ENCODE measurements at regions not wholly inside any gene's neighbourhood (a gene's known extent, or its start where the extent isn't known, plus 50 kb on each side); places are given as distances from the start of the nearest gene placed in this dataset.

- DNase-seq, result no peak
Observed at GRCh38 chr1:60413091-60413490, 339.5 kb upstream of the C1orf87 start.

- DNase-seq, result no peak
Observed at GRCh38 chr1:60411591-60411990, 338.0 kb upstream of the C1orf87 start.

DNA sequence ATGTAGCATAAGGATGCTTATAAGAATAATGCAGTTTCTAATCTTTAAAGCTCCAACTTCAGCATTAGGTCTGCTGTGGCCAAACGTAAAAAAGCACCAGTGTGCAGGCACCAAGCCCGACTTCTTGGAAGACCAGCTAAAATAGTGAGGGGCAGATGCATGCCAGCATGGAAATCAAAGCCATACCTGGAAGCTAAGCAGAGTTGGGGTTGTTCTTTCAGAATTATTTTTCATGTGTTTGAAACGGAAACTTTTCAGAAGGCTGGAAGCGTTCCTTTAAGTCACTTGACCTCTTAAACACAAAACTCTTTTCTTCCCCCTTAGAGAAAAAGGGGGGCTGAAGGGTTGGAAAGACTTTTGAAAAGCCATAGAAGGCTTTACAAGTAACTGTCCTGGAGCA is 329.2 kb upstream of the C1orf87 start:
- DNase-seq, result no peak

GRCh38 chr1:60402216-60402615 is 328.6 kb upstream of the C1orf87 start:
- no peak for DNase-seq

DNA sequence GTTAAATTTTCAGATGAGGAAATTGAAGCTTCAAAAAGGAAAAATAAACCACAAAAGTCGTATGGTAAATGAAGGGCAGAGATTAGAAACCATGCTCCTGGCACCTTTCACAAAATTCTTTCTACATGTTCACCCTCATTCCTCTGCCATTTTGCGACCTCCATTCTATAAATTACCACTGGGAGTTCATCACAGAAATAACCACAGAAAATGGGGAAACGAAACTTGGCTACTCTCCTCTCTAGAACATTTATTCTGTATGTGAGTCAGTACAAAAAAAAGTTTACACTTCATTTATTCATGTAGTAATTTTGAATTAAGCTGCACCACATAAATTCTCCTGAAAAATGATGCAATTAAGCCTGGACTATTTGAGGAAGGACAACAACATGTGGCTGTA is 320.9 kb upstream of the C1orf87 start:
- no peak for DNase-seq

GRCh38 chr1:60390593-60391282 is 317.2 kb upstream of the C1orf87 start:
- no peak for DNase-seq

DNA sequence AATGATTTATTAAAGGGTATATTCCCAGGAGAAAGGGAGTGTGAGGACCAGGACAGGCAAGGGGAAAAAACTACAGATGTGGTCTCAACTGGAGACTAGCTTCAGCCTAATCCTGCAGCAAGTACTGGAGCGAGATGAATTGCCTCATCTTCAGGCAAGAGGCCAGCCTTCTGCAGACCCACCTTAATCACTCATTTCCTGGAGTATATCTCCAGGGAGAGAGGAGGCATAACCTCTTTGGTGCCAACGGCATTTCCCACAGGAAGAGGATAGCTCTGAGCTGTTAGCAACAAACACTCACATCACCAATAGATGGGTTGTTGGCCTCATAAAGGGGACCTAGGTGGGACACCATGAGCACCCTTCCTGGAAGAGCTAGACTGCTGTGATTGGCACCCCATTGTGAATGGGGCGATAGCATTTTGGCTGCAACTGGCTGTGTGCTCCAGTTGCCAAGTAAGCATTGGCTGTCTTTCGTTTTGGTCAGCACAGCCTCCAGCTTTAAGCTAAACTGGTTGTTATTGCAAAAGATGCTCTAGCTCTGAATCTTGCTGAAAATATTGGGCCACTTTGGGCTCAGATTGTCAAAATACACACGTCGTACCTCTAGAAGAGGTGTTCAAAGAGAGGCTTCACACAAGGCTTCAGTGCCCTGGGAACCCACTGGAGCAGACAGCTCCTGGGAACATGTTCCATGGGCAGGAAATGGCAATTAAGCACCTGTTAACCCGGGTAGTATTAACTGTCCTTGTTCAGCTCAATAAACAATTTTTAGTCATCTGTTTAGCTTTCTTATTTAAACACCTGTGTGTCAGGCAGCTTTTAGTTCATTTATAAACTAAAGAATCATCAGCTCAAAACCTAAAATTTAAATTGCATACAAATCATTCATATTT is 314.8 kb upstream of the C1orf87 start:
- no peak for DNase-seq

DNA sequence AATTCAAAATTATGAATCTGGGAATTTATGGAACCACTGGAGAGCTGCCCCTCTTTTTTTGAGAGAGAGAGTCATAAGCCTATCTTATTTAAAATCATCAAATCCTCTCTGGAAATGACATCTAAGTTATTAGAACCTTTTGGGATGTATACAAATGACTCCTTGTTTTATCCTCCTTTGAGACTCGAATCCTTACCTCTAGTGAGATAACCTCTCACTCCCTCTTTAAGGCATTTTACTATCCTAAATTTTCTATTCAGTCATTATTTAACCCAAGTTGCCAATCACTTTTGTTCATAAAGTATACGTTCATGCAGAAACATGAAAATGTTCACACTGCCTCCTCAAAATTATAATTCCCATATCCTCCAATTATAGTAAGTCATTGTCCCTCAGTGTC is 313.6 kb upstream of the C1orf87 start:
- no peak for DNase-seq

DNA sequence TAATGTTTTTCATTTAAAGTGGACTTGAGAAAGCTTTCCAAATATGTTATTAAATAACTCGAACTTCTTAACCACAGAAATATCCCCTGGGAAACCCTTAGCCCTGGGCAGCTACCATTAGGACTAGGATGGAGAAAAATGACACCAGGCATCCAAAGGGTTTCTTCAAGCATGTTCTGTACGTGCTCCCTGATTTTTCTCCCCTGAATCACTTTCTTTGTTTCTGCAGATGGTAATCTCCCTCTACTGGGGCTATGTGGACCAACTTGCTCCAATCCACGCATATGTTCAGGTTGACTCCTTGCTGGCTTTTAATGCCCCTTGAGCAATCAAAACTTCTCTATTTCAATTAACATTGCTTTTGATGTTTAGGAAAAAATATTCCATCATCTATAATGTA is 312.7 kb upstream of the C1orf87 start:
- DNase-seq, result no peak

GRCh38 chr1:60376196-60376595 is 302.6 kb upstream of the C1orf87 start:
- DNase-seq, result no peak

- no peak for DNase-seq
Observed at GRCh38 chr1:60374537-60374936, 301.0 kb upstream of the C1orf87 start.

GRCh38 chr1:60367532-60367931 is 294.0 kb upstream of the C1orf87 start:
- DNase-seq, result no peak

- no peak for DNase-seq
Observed at GRCh38 chr1:60359431-60359830, 285.9 kb upstream of the C1orf87 start.

- no peak for DNase-seq
Observed at GRCh38 chr1:60350531-60350930, 277.0 kb upstream of the C1orf87 start.

GRCh38 chr1:60348884-60349283 is 275.3 kb upstream of the C1orf87 start:
- DNase-seq, result no peak

GRCh38 chr1:60345621-60346020 is 272.1 kb upstream of the C1orf87 start:
- no peak for DNase-seq

GRCh38 chr1:60345049-60345448 is 271.5 kb upstream of the C1orf87 start:
- no peak for DNase-seq

GRCh38 chr1:60343736-60344135 is 270.2 kb upstream of the C1orf87 start:
- no peak for DNase-seq

GRCh38 chr1:60342569-60342968 is 269.0 kb upstream of the C1orf87 start:
- no peak for DNase-seq

GRCh38 chr1:60341274-60341673 is 267.7 kb upstream of the C1orf87 start:
- DNase-seq, result no peak

- DNase-seq, result no peak
Observed at GRCh38 chr1:60331647-60332046, 258.1 kb upstream of the C1orf87 start.

DNA sequence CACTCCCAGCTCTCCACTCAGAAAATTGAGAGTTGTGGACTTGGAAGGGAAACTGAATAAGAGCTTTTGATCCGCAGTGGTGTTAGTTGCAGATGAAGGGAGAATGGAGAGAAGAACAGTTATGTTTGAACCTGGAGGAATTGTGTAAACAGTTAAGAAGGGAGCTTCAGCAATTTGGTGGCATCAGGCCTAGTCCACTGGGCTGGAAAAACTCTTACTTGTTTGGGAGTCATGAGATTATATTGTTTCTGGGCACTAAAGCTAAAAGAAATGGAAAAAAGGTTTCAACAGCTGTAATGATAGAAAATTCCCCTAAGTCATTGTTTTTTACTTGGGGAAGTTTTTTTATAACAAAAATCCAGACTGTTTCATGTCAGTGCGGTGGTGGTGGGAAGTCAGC is 256.1 kb upstream of the C1orf87 start:
- DNase-seq, result no peak

- no peak for DNase-seq
Observed at GRCh38 chr1:60311838-60312237, 238.3 kb upstream of the C1orf87 start.

DNA sequence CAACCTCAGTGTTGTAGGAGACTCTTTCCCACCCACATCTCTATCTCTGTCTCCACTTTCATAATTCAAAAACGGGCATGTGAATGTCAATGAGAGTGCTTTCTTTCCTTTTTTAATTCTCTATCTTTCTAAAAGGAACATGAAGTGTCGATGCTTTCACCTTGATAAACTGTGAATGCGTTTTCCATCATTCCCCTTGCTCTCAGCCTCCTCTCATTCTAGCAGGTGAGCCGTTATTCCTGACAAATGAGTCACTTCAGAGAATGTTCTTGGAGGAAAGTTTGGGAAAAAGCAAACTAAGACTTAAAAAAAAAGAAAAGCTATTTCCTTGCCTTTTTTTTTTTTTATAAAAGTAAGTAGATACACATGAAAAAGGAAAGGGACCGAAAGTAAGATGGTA is 226.0 kb upstream of the C1orf87 start:
- DNase-seq, result no peak
